RWPE1 (cell line): ENCODE measurements at regions not wholly inside any gene's neighbourhood (a gene's known extent, or its start where the extent isn't known, plus 50 kb on each side); places are given as distances from the start of the nearest gene placed in this dataset.

Experiments
- CTCF ChIA-PET: fragments of 350-600 bp; sonication (Branson Sonifier 250); formaldehyde crosslinking; extraction: SDS; loops from one replicate; lab custom pipeline; 2021; lab: Yijun Ruan, JAX
- POLR2A ChIA-PET: fragments of 400-600 bp; formaldehyde crosslinking; extraction: SDS; loops from one replicate; lab custom pipeline; 2020; ENCODE audit warnings: antibody characterized with exemption; ENCODE audit not compliant: low non-redundant PET; lab: Yijun Ruan, JAX
- DNase-seq: peaks from one replicate; pipeline ENCODE4 v3.0.0; 2012; ENCODE audit warnings: low spot score
- H3K27ac ChIP-seq: fragments of 450-650 bp; 2 replicates; pipeline ENCODE4 v1.5.1; 2017
- CTCF ChIP-seq: fragments of 450-650 bp; conservative IDR thresholded peaks from 2 replicates; pipeline ENCODE4 v1.5.1; 2017; ENCODE audit warnings: low read depth, mild to moderate bottlenecking

- CTCF ChIA-PET = no interaction called here
Observed at GRCh38 chr6:159436581-159436980, 256.5 kb downstream of the SOD2 start.

GRCh38 chr6:159435701-159436100 lies 257.3 kb downstream of the SOD2 start:
- no peak for TF ChIP-seq CTCF
- H3K27ac ChIP-seq = no peak overlapping the region
- DNase-seq = no peak
- CTCF ChIA-PET = no interaction called here
- POLR2A ChIA-PET = no interaction called here

More at GRCh38 chr6:159436581-159436980, 256.5 kb downstream of the SOD2 start:
- POLR2A ChIA-PET = no interaction called here
- no peak for TF ChIP-seq CTCF
- no peak for DNase-seq
- no peak overlapping the region for H3K27ac ChIP-seq

GRCh38 chr6:159434410-159434809 lies 258.6 kb downstream of the SOD2 start:
- H3K27ac ChIP-seq = no peak overlapping the region
- ChIA-PET CTCF (no interaction called here), POLR2A (no interaction called here)
- no peak for DNase-seq
- TF ChIP-seq CTCF = no peak

GRCh38 chr6:159433550-159433949 lies 259.5 kb downstream of the SOD2 start:
- ChIA-PET CTCF (interaction anchor here (0.7 kb wide), 1 partner anchor 35 kb away, joined by 3 read pairs; no protein-coding TSS in a partner anchor), POLR2A (no interaction called here)
- TF ChIP-seq CTCF = no peak
- no peak for DNase-seq
- no peak overlapping the region for H3K27ac ChIP-seq

- TF ChIP-seq CTCF = no peak
- no peak for DNase-seq
- H3K27ac ChIP-seq = no peak overlapping the region
- CTCF ChIA-PET = interaction anchor here (0.8 kb wide), 1 partner anchor 124 kb away, joined by 4 read pairs; no protein-coding TSS in a partner anchor
- POLR2A ChIA-PET = no interaction called here
Observed at GRCh38 chr6:159431750-159432149, 261.3 kb downstream of the SOD2 start.

GRCh38 chr6:159430323-159430722 lies 261.1 kb downstream of the FNDC1 start:
- POLR2A ChIA-PET = no interaction called here
- no peak for TF ChIP-seq CTCF

More at GRCh38 chr6:159430323-159430722, 261.1 kb downstream of the FNDC1 start:
- CTCF ChIA-PET = no interaction called here
- no peak overlapping the region for H3K27ac ChIP-seq
- no peak for DNase-seq
